Activated naive CD8-positive, alpha-beta T cell treated with anti-CD3 and anti-CD28 coated beads, Interleukin-2, amount 50 U/mL, for 16 hours (primary cell): ENCODE measurements at regions not wholly inside any gene's neighbourhood (a gene's known extent, or its start where the extent isn't known, plus 50 kb on each side); places are given as distances from the start of the nearest gene placed in this dataset.

ENCODE experiments used
- DNase-seq: peaks from one replicate; pipeline ENCODE4 v3.0.0-alpha.2; 2020; ENCODE audit warnings: low read depth, low spot score

- no peak for DNase-seq
Observed at GRCh38 chr12:92277795-92278194, 132.1 kb upstream of the BTG1 start.

- DNase-seq: no peak
Observed at GRCh38 chr12:92276276-92276675, 130.6 kb upstream of the BTG1 start.

GRCh38 chr12:92275443-92276154, 130.0 kb upstream of the BTG1 start:
- DNase-seq: no peak

GRCh38 chr12:92273076-92273475, 127.4 kb upstream of the BTG1 start:
- no peak for DNase-seq

GRCh38 chr12:92272061-92272964, 126.7 kb upstream of the BTG1 start:
- no peak for DNase-seq

GRCh38 chr12:92271341-92271740, 125.7 kb upstream of the BTG1 start:
- no peak for DNase-seq

GRCh38 chr12:92270521-92270920, 124.9 kb upstream of the BTG1 start:
- no peak for DNase-seq

- DNase-seq: no peak
Observed at GRCh38 chr12:92268946-92269345, 123.3 kb upstream of the BTG1 start.

GRCh38 chr12:92261692-92262091, 116.0 kb upstream of the BTG1 start:
- DNase-seq: no peak

- DNase-seq: no peak
Observed at GRCh38 chr12:92261071-92261470, 115.4 kb upstream of the BTG1 start.

- no peak for DNase-seq
Observed at GRCh38 chr12:92259696-92260251, 114.1 kb upstream of the BTG1 start.

- no peak for DNase-seq
Observed at GRCh38 chr12:92259291-92259690, 113.6 kb upstream of the BTG1 start.

- no peak for DNase-seq
Observed at GRCh38 chr12:92257261-92257660, 111.6 kb upstream of the BTG1 start.

GRCh38 chr12:92255741-92256140, 110.1 kb upstream of the BTG1 start:
- DNase-seq: no peak

- DNase-seq: no peak
Observed at GRCh38 chr12:92253301-92253700, 107.7 kb upstream of the BTG1 start.

GRCh38 chr12:92248977-92249376, 103.3 kb upstream of the BTG1 start:
- DNase-seq: no peak

GRCh38 chr12:92244036-92244435, 98.4 kb upstream of the BTG1 start:
- DNase-seq: no peak

- no peak for DNase-seq
Observed at GRCh38 chr12:92242907-92243306, 97.3 kb upstream of the BTG1 start.

GRCh38 chr12:92237762-92238523, 92.3 kb upstream of the BTG1 start:
- DNase-seq: no peak

- no peak for DNase-seq
Observed at GRCh38 chr12:92237262-92237661, 91.6 kb upstream of the BTG1 start.

GRCh38 chr12:92235703-92236472, 90.2 kb upstream of the BTG1 start:
- no peak for DNase-seq
